ENCODE measurements at regions not wholly inside any gene's neighbourhood (a gene's known extent, or its start where the extent isn't known, plus 50 kb on each side); places are given as distances from the start of the nearest gene placed in this dataset.

GRCh38 chr18:11388755-11389680 is 220.4 kb upstream of the SLC35G4 start:
- TF ChIP-seq MAX (IDR thresholded peaks at IDR 0.05; ENCODE audit: low read depth, low read length) (no peak), CTCF (IDR thresholded peaks at IDR 0.05; ENCODE audit: low read depth, low read length) (no peak)
- DNase-seq (ENCODE audit: low read depth): no peak
- no peak overlapping the region for H3K4me3 ChIP-seq (ENCODE audit: low read depth, low read length)

- DNase-seq (ENCODE audit: low read depth): peak; percentile 48
- H3K4me3 ChIP-seq (ENCODE audit: low read depth, low read length): no peak overlapping the region
- TF ChIP-seq MYC (IDR thresholded peaks at IDR 0.05; ENCODE audit: low read depth, low read length) (no peak), POLR2A (IDR thresholded peaks at IDR 0.05; ENCODE audit: extremely low read depth, insufficient read length) (no peak), MAX (IDR thresholded peaks at IDR 0.05; ENCODE audit: low read depth, low read length) (no peak), CTCF (IDR thresholded peaks at IDR 0.05; ENCODE audit: low read depth, low read length) (peak; percentile 40)
Observed at GRCh38 chr18:11387880-11388279, 221.5 kb upstream of the SLC35G4 start.

- no peak for TF ChIP-seq POLR2A (IDR thresholded peaks at IDR 0.05; ENCODE audit: extremely low read depth, insufficient read length)
- no peak overlapping the region for H3K4me3 ChIP-seq (ENCODE audit: low read depth, low read length)
- no peak for DNase-seq (ENCODE audit: low read depth)
Observed at GRCh38 chr18:11383381-11383780, 226.0 kb upstream of the SLC35G4 start.

- TF ChIP-seq MYC (IDR thresholded peaks at IDR 0.05; ENCODE audit: low read depth, low read length) (no peak), MAX (IDR thresholded peaks at IDR 0.05; ENCODE audit: low read depth, low read length) (no peak), POLR2A (IDR thresholded peaks at IDR 0.05; ENCODE audit: extremely low read depth, insufficient read length) (no peak), CTCF (IDR thresholded peaks at IDR 0.05; ENCODE audit: low read depth, low read length) (no peak)
- no peak overlapping the region for H3K4me3 ChIP-seq (ENCODE audit: low read depth, low read length)
- no peak for DNase-seq (ENCODE audit: low read depth)
Observed at GRCh38 chr18:11380968-11381367, 228.4 kb upstream of the SLC35G4 start.

GRCh38 chr18:11379660-11380059 is 229.7 kb upstream of the SLC35G4 start:
- DNase-seq (ENCODE audit: low read depth): no peak
- no peak overlapping the region for H3K4me3 ChIP-seq (ENCODE audit: low read depth, low read length)
- TF ChIP-seq POLR2A (IDR thresholded peaks at IDR 0.05; ENCODE audit: extremely low read depth, insufficient read length): no peak
- no peak for TF ChIP-seq MYC (IDR thresholded peaks at IDR 0.05; ENCODE audit: low read depth, low read length)
- no peak for TF ChIP-seq CTCF (IDR thresholded peaks at IDR 0.05; ENCODE audit: low read depth, low read length)
- TF ChIP-seq MAX (IDR thresholded peaks at IDR 0.05; ENCODE audit: low read depth, low read length): no peak

GRCh38 chr18:11377766-11378540 is 228.6 kb upstream of the PIEZO2 start:
- TF ChIP-seq MYC (IDR thresholded peaks at IDR 0.05; ENCODE audit: low read depth, low read length): no peak
- H3K4me3 ChIP-seq (ENCODE audit: low read depth, low read length): no peak overlapping the region
- no peak for DNase-seq (ENCODE audit: low read depth)
